Stimulated activated CD8-positive, alpha-beta memory T cell treated with anti-CD3 and anti-CD28 coated beads, Interleukin-7, amount 100 ng/mL, for 48 hours (primary cell): ENCODE measurements at regions not wholly inside any gene's neighbourhood (a gene's known extent, or its start where the extent isn't known, plus 50 kb on each side); places are given as distances from the start of the nearest gene placed in this dataset.

Experiments
- DNase-seq, 2 donors: peaks; one replicate each; pipeline ENCODE4 v3.0.0-alpha.2; 2020; ENCODE audit warnings: low read depth in 1 of 2; ENCODE audit errors: extremely low read depth in 1 of 2

DNA sequence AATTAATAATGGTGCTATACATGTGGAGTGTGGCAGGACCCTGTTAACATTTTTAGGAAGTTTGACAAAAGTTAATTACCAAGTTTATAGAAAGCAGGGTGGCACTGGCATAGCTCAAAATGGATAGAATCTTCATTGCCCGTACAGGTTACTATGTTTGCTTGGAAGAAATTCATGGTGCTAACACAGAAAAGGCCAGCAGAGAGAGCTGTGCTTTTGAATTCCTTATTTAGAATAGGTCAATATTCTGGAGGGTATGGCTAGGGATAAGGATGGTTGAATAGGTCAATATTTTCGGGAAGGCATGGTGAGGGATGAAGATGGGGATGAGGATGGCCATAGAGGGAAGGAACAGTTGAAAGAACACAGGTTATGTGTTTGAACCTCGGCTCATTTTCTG is 345.1 kb downstream of the LMO4 start:
- no peak for DNase-seq

DNA sequence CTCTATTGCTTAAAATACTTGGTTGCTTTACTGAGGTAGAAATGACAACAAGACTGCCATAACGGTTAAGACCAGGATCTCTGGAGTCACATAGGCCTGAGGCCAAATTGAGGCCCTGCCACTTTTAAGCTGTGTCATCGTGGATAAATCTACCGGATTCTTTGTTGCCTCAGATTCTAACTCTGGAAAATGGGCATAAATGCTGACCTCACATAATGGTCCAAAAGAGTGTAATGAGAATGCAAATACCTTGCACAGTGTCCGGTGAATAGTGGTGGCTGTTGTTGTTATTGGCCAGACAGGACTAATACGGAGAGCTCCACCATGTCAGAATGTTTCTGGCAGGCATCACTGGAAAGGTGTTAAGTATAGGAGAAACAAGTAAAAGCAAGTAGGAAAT is 346.1 kb downstream of the LMO4 start:
- DNase-seq, result no peak

DNA sequence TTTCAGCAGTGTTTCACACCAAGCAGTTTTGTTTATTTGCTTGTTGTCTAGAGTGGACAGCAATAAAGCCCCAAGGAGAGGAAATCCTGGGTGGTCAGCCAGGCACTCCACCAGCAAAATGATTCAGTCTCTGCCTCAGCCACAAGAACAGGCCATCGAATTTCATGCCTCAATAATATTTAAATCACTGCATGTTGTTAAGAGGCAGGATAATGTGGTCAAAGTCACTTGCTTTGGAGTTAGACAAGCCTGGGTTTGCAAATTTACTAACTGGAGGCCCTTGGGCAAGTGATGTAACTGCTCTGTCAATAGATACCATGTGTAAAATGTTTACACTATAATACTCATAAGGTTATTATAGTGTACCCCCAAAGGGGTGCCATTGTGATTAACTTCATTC is 349.6 kb downstream of the LMO4 start:
- no peak for DNase-seq

DNA sequence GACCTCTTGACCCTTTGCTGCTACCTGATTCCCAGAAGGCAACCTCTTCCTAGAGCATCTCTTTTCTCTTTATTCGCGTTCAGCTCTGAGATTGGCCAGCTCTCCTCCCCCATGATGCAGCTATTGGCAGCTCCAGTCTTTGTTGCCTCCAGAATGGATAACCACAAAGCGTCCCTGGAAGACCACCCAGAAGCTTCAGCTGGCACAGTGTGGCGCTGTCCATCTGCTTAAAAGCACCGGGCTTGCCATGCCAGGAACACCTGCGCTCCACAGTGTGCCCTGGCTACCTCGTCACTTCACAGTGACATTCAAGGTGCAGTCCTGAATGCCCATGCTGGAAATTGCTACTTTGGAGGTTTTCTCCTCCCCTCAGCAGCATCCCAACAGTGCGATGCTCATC is 353.9 kb downstream of the LMO4 start:
- no peak for DNase-seq

DNA sequence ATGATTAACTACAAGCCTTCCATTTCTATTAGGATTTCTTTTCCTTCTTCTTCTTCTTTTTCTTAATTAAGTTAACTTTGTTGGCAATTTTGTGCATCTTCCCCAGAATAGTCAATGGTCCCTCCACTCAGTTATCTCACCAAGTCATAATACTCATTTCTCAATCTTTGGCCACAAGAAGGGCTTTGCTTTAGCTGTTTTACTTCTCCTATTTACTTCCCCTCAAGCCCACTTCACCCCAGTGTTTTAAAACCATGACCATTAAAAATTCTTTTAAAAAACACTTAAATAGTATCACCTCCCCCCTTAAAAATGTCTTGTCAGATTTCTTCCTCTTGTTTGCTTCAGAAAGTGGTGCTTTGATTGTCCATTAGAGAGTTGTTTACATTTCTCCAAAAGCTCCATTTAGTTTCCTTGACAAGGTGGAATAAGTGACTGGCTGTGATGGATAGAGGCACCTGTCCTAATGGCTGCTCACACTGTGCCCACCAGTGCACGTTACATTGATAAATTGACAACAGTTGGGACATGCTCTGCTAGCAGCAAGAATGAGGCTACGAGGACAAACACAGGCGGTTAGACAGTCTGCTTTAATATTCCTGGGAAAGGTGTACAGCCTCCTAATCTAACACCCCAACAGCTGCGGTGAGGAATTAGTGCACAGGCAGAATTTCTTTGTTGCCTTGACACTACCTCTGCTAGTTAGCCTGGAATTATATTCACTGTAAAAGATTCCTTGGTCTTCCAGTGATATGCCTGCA is 354.7 kb downstream of the LMO4 start:
- DNase-seq, result no peak

DNA sequence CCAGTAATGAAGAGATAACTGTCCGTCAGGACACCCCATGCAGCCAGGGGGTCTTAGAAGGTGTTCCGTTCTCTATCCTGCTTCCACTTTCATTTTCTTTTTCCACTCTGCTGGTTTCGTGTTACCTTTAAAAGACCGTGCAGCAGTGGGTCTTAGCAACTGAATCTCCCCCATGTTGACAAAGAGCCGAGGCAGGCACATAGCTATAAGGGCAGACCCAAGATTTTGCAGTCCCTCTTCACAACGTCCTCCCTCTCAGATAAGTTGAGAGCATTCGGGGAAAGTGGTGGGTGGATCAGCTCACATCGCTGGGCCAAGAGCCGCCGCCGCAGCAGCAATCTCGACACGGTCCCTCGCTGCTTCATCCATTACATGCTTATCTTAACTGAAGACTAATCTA is 355.5 kb downstream of the LMO4 start:
- no peak for DNase-seq

DNA sequence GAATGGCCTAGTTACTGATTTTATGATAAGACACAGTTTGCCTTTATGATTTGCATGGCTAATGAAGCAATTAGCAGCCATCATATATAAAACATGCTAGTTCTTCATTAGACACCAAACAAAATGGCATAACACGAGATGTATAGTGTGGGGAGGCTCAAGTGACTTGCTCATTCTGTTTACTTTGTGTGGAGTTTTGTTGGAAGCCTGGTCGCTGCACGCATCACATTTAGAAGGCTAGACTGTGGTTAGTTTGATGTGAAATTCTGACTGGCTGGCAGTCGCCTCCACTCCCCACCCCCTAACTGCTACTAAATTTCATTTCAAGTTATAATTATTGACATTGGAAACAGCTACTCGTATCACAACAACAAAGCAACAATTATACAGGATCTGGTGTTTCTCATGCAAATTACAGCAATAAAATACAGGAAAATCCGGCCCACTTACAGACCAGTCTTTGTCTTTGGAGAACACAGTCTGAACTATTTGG is 356.1 kb downstream of the LMO4 start:
- DNase-seq, result no peak

DNA sequence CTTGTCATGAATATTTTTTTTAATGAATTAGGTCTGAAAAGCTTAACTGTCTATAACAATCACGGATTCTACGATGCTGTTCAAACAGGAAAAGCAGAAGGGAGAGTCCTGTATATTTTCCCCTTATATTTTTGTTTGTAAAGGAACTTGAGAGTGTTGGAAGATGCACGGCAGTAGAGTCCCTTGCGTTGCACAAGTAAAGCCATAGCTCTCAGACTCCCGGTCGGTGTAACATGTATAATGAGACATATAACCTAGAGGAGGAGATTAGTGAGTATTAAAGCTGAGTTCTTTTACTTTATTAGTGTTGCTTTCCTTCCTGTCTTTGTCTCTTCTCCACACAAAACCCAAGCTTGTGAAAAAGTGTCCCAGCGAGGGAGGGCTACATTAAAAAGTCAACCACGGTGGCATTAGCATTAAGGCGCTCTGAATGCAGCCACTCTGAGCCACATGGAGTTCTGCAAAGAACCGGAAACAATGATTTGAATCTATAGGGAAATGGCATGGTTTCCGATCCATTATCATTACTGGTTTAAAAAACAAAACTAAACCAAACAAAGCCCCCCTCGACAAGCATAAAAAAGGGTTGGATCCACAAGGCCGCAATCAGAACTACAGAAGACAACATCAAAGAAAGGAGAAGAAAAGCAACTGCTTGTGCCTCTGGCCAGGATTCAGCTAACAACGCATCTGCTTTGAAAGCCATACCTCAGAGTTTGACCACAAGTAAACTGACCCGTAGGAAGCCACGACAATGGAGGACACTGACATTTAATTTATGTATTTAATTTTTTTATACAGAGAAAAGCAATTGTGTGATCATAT is 356.8 kb downstream of the LMO4 start:
- no peak for DNase-seq

DNA sequence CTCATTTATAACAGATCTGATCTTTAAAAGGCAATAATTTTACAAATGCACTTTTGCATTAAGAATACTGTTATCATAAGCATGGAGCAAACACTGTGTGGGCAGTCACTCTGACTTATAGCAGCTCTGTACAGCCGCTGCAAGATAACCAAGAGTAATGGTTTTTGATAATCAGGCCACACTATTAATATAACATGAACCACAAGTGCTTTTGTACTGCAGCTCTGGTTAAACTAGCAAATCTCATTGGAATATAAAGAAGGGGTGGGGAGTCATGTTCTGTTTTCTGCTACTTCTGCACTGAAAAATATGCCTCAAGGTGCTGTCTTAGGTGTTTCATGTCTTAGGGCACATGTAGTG is 357.4 kb downstream of the LMO4 start:
- DNase-seq, result no peak

DNA sequence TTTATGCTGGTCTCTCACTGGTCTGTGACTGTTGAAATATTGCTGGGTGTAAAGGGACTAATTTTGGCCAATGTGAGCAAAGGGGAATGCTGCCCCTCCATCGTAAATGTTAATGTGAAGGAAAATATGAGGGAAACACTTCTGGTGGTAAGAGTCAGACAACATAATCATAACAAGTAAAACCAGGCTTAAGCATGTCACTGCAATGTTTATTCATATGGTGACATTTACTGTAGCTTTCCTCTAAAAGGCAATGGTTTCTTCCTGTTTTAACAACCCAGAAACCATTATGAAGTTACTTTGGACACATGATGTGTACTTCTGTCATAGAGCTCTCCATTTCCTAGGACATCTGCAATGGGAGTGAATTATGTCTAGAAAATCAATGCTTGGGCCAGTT is 358.0 kb downstream of the LMO4 start:
- no peak for DNase-seq

DNA sequence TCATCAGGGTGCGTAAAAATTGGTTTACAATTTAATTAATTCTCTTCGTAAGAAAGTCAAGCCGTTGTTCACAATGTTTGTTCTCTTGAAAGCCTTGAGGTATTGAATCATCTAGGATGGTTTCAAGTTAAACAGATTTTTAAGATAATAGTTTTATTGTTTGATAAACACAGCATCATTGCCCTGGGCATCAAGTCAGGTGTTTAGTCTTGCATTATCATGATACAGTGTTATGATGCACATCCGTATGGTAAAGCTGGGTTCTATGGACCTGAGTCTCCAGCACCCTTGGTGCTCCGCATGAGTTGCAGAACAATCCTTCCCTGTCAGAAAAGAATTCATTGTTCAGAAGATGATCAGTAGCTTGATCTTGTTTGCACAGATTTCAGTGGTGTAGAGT is 359.5 kb downstream of the LMO4 start:
- no peak for DNase-seq

DNA sequence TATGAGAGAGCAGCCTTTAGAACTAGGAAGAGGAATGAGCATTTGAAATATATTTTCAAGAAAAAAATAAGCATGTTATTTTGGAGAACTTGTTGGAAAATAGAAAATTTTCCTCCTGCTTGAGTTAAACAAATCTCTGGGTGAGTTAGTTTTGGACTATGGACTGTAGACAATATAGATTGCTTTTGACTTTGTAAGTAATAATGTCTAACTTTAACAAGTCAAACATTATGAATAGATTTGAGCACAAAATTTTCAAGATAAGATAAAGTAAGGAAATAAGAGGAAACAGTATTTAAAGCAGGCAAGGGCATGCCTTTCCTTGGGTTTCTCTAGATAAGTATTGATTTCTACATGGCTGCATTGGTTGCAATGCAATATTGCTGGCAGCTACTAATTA is 360.8 kb downstream of the LMO4 start:
- DNase-seq, result no peak

DNA sequence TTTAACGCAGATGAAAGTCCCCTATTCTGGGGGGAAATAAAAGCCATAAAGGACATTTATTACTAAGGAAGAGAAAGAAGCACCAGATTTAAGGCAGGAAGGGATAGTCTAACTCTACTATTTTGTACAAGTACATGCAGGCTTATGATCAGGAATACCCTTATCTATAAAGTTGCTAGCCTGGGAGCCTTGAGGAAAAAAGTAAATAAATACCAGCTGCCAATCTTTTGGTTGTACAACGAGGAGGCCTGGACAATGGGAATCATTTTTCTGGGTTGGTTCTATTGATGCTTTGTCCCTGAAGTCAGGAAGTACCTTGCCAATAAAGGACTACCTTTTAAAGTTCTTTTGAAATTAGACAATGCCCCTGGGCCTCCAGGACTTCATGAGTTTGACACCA is 367.8 kb downstream of the LMO4 start:
- DNase-seq, result no peak

DNA sequence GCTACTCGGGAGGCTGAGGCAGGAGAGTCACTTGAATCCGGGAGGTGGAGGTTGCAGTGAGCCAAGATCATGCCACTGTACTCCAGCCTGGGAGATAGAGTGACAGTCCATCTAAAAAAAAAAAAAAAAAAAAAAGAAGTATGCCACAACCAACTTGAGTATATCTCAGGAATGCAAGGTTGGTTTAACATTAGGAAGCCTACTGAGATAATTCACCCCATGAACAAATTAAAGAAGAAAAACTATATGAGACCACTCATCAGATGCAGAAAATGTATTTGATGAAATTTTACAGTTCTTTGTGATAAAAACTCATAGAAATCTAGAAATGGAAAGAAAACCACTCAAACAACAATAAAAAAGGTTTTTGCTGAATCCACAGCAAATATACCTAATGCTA is 373.8 kb downstream of the LMO4 start:
- DNase-seq, result no peak

DNA sequence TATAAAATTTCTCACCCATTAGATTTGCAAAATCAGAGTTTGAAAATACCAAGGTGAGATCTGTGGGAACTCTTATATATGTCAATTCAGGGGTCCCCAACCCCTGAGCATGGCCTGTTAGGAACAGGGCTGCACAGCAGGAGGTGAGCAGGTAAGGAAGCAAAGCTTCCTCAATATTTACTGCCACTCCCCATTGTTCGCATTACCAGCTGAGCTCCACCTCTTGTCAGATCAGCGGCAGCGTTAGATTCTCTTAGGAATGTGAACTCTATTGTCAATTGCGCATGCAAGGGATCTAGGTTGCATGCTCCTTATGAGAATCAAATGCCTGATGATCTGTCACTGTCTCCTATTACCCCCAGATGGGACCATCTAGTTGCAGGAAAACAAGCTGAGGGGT is 376.6 kb downstream of the LMO4 start:
- DNase-seq, result no peak

DNA sequence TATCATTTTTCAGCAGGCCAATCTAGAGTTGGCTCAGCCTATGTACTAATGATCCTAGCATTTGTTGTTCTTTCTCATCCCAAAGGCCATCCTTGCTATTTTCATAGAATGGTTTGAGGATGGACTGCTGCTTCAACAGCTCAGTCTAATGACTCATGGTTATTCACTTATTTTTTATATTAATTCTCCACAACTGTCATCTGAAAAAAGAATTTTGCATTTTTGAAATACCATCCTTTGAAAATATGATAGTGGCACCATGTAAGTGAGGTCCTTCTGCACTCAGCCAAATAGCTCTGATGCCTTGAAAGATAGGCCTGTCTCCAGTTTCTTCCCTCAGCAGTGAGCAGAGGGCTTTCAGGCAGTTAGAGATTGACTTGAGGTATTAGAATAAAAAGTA is 377.5 kb downstream of the LMO4 start:
- no peak for DNase-seq

DNA sequence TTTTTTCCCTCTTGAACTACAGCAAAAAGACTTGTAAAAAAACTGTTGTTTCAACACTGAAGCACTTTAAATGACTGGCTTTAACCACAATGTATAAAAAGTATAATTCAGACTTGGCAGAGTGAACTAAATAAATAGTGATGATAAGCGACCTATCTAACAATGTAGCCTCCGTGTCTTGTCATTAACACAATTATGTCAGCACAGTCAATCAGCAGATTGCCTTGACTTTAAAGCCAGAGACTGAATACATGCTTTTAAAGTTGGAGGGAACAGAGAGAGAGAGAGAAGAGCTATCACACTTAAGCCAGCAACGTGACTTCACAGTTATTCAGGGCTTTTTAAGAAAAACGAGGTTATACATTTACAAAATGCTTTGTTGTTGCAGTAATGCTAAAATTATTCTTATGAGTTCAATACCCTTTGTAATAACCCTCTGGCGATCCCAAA is 378.1 kb downstream of the LMO4 start:
- no peak for DNase-seq

DNA sequence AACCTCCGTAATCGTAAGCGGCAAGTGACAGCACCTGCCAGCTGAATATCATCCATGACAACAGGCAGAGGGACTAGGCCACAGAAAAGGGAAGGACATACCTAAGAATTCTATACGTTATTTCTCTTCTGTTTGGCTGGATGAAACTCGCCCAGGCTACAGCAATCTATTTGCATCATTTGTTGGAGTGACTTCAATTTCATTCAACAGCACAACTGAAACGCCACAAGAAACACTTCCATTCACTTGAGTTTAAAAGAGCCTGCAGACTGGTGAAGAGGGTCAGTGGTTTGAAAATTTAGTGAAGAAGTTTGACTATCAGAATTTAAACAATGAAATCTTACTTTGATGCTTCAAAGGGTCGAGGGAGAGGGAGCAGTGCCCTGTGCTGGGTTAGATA is 378.7 kb downstream of the LMO4 start:
- no peak for DNase-seq

DNA sequence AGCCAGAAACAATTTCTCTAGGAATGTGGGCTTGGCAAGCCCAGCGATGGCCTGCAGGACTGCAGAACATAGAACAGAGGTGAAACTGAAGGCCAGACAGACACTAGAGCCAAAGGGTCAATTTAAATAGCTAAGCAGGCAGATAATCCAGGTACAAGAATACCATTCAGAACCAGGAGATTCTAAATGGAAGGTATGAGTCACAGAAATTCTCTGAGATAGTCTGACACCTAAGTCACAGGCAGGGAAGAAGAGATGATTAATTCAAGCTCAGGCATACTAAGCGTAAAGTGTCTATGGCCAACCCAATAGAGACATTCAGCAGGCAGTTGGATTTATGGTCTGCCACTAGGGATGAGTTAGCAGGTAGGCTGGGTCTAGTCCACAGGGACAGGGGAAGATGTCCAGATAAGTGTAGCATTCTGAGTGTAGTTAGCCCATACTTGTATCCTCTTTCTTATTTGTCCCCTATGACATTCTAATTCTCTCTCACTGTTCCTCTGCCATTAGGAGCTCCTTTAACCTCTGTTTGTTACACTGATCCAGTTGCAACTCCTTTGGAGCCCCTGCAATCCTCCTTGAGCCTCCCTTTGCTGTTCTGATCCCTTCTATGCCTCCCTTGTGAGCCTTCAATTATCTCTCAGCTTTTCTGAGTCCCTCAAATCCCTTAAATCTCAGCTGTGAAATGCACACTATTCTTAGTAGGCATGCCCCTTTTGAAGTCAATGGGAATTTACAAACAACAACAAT is 383.8 kb downstream of the LMO4 start:
- no peak for DNase-seq

DNA sequence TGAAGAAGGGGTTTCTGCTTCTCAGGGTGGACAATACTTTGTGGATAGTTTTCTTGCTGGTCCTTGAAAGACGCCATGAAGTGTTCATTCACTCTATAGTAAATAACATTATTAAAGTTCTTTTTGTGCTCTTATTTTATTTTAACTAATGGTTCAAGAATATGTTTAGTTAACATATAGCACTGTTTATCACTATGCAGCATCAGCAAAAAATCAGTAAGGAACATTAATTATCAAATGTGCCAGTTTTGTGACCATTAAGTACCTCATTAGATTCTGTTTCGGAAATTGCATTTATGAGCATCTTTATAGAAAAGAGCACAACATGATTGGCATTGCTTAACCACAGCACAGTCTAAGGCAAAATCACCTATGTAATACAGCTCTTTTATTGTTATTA is 385.6 kb downstream of the LMO4 start:
- DNase-seq, result no peak

DNA sequence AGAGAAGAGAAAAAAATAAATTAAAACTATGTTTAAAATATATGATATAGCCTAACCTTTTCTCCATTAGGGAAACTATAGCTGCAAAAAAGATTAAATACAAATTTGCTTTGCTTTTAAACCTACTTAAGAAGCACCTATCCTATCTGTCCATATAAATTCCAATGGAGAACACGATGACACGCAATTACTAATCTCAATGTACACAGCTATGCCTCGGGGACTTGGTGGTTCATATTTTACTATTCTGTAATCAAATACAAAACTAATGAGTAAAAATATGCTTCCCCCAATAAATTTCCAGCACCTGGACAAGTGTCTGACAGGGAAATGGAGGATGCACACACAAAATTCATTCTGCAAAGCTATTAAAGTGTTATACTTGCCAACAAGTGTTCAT is 386.4 kb downstream of the LMO4 start:
- no peak for DNase-seq

DNA sequence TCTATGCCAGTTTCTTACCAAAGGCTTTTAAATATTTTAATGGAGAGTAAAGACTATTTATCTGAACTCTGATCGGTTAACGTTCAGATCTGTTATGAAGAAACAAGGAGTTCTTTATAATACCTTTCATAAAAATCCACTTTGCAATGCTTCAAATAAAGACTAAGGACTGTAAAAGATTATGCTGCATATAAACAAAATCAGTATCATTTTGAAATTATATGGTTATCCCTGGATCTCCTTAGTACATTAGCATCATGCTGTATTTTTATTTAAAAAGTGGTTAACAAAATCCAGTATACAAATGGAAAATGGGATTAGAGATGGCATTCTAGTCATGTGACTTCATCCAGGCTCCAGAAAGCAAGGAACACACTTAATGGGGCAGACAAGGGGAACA is 386.8 kb downstream of the LMO4 start:
- no peak for DNase-seq
